Psoas muscle (tissue), 7 donors: ENCODE measurements at regions not wholly inside any gene's neighbourhood (a gene's known extent, or its start where the extent isn't known, plus 50 kb on each side); places are given as distances from the start of the nearest gene placed in this dataset.
"Not testable (repeated sequence)": the region's sequence is repeated elsewhere in the genome, so short reads cannot be mapped to it uniquely, and the experiment has no call there.

Experiments used
- ATAC-seq, 4 donors: fragments of 200-7000 bp; cut with Tn5 transposase; one replicate each; pipeline ENCODE4 v1.9.1; 2020; ENCODE audit warnings: moderate library complexity in 3 of 4, mild to moderate bottlenecking in 2 of 4
- DNase-seq, 2 donors: peaks; one replicate each; pipeline ENCODE4 v3.0.0-alpha.2; 2020
- H3K27ac ChIP-seq: fragments of 200-600 bp; one replicate; pipeline ENCODE4 v1.8.0; 2022
- H3K27me3 ChIP-seq, 3 donors: fragments of 200-600 bp in 1 of 3; one replicate each; pipeline versions ENCODE4 v1.6.1 to v1.8.0; 2013 to 2022; ENCODE audit warnings: low read length in 2 of 3, mild to moderate bottlenecking in 2 of 3, moderate library complexity in 1 of 3; ENCODE audit not compliant: insufficient read depth in 3 of 3
- H3K36me3 ChIP-seq, 2 donors: fragments of 200-600 bp in 1 of 2; one replicate each; pipeline versions ENCODE4 v1.6.1 to v1.8.0; 2013 to 2022; ENCODE audit warnings: low read depth in 1 of 2, mild to moderate bottlenecking in 1 of 2, moderate library complexity in 1 of 2; ENCODE audit not compliant: insufficient read depth in 1 of 2
- H3K4me1 ChIP-seq: fragments of 200-600 bp; one replicate; pipeline ENCODE4 v1.8.0; 2022
- H3K4me3 ChIP-seq: fragments of 200-600 bp; one replicate; pipeline ENCODE4 v1.8.0; 2022; ENCODE audit warnings: mild to moderate bottlenecking
- H3K9me3 ChIP-seq: fragments of 200-600 bp; one replicate; pipeline ENCODE4 v1.8.0; 2022
- CTCF ChIP-seq: fragments of 200-600 bp; IDR thresholded peaks from one replicate; pipeline ENCODE4 v1.8.0; 2022; ENCODE audit warnings: antibody characterized with exemption
- WGBS, 3 donors: extraction: QIAGEN DNeasy Blood & Tissue Kit; methylation state at CpG; one replicate each; pipeline versions ENCODE4 v1.1.6 to v1.1.7; 2013; 5-methylcytosine and 5-hydroxymethylcytosine counted together
- intact Hi-C, 2 donors: fragments of 100-400 bp; cut with DNase I; formaldehyde crosslinking; loops; one replicate each; pipeline versions ENCODE4 v1.11.0 to v1.14.2; 2022
- donor health status: healthy with polysubstance abuse.
- donor health status: DM: no; HTN: no; CAD: no; lungs with moderate emphysema.
- donor health status: Bipolar disorder and iron deficiency.
- donor health status: healthy.
- donor health status: DM: yes; HTN: yes; CAD: no.
- donor health status: DM: no; HTN: no; CAD: no.
- donor health status: DM: yes; HTN: yes; CAD: no.

GRCh38 chr13:50649211-50649610 is 194.3 kb downstream of the DLEU7 start:
- Histone ChIP-seq H3K4me1 (peaks cover 5% of the 10 kb centered on the region), H3K9me3 (no peaks in the 10 kb centered on the region), H3K36me3 (no peaks in the 10 kb centered on the region), H3K4me3 (no peak overlapping the region), H3K27me3 (no peaks in the 10 kb centered on the region), H3K27ac (no peak overlapping the region)
- intact Hi-C loops: no loop called here
- TF ChIP-seq CTCF: no peak
- no peak for ATAC-seq
- 89% methylated on average over 5 of the region's 5 CpGs for WGBS, 3 donors
- DNase-seq: no peak

GRCh38 chr13:50650592-50651504 is 192.6 kb downstream of the DLEU7 start:
- H3K4me3 ChIP-seq: no peak overlapping the region
- H3K36me3 ChIP-seq: no peaks in the 10 kb centered on the region
- WGBS, 3 donors: 22 to 31% (median 26%) methylated on average over 11 of the region's 11 CpGs
- no peak overlapping the region for H3K27ac ChIP-seq
- ATAC-seq (no peak), DNase-seq (no peak)
- peaks cover 5% of the 10 kb centered on the region for H3K4me1 ChIP-seq
- H3K9me3 ChIP-seq: no peaks in the 10 kb centered on the region
- intact Hi-C loops: no loop called here
- H3K27me3 ChIP-seq: no peaks in the 10 kb centered on the region
- no peak for TF ChIP-seq CTCF

- H3K4me1 ChIP-seq: peaks cover 5% of the 10 kb centered on the region
- no peak for DNase-seq
- intact Hi-C loops: no loop called here
- no peaks in the 10 kb centered on the region for H3K36me3 ChIP-seq
- H3K27me3 ChIP-seq: no peaks in the 10 kb centered on the region
- WGBS, 3 donors: 44 to 52% (median 48%) methylated on average over 3 of the region's 3 CpGs
- H3K27ac ChIP-seq: no peak overlapping the region
- no peak for ATAC-seq
- no peak for TF ChIP-seq CTCF
- no peak overlapping the region for H3K4me3 ChIP-seq
- H3K9me3 ChIP-seq: no peaks in the 10 kb centered on the region
Measured at GRCh38 chr13:50651922-50652321, 191.6 kb downstream of the DLEU7 start.

- ATAC-seq: no peak
- WGBS, 3 donors: 92 to 95% (median 93%) methylated on average over 4 of the region's 4 CpGs
Measured at GRCh38 chr13:50654331-50654730, 189.2 kb downstream of the DLEU7 start.

GRCh38 chr13:50661881-50662280 is 181.6 kb downstream of the DLEU7 start:
- ATAC-seq, H3K36me3 ChIP-seq, H3K27ac ChIP-seq, H3K4me3 ChIP-seq, DNase-seq, H3K9me3 ChIP-seq, H3K4me1 ChIP-seq, intact Hi-C loops, H3K27me3 ChIP-seq: not testable (repeated sequence)
- whole genome bisulfite sequencing, 3 donors: 96 to 97% (median 96%) methylated on average over 5 of the region's 5 CpGs

More at GRCh38 chr13:50654331-50654730, 189.2 kb downstream of the DLEU7 start:
- Histone ChIP-seq H3K4me3 (no peak overlapping the region), H3K4me1 (peaks cover 5% of the 10 kb centered on the region), H3K36me3 (no peaks in the 10 kb centered on the region), H3K27me3 (no peaks in the 10 kb centered on the region), H3K27ac (no peak overlapping the region), H3K9me3 (no peaks in the 10 kb centered on the region)
- DNase-seq: no peak
- no peak for TF ChIP-seq CTCF
- intact Hi-C loops: no loop called here
